GM12873 (cell line): ENCODE measurements at regions not wholly inside any gene's neighbourhood (a gene's known extent, or its start where the extent isn't known, plus 50 kb on each side); places are given as distances from the start of the nearest gene placed in this dataset.

Source experiments
- TF ChIP-seq, protein P1 (sequence below): IDR thresholded peaks from 2 replicates; pipeline ENCODE4 v1.5.1; 2012; ENCODE audit warnings: low read depth, mild to moderate bottlenecking, moderate library complexity, low read length, control low read depth; ENCODE audit not compliant: insufficient read depth; ENCODE audit errors: missing control alignments

DNA sequence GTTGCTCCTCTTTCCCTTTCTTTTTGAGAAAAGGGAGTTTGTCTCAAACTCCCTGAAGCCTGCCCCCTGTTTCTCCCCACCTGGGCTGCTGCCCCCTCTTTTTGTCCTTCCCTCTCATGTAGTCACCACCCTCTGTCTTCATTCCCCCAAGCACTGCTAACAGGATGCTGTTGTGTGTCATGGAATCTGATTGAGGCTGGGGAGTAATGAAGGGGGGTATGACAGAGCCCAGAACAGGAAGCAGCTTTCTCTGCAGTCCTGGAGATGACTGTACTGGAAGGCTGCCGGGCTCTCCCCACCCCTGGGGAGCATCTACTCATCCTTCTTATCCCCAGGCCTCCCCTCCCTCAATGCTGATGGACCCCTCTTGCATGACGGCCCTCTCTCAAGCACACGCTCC is 181.6 kb downstream of the ABHD5 start:
- TF ChIP-seq, protein P1, sequence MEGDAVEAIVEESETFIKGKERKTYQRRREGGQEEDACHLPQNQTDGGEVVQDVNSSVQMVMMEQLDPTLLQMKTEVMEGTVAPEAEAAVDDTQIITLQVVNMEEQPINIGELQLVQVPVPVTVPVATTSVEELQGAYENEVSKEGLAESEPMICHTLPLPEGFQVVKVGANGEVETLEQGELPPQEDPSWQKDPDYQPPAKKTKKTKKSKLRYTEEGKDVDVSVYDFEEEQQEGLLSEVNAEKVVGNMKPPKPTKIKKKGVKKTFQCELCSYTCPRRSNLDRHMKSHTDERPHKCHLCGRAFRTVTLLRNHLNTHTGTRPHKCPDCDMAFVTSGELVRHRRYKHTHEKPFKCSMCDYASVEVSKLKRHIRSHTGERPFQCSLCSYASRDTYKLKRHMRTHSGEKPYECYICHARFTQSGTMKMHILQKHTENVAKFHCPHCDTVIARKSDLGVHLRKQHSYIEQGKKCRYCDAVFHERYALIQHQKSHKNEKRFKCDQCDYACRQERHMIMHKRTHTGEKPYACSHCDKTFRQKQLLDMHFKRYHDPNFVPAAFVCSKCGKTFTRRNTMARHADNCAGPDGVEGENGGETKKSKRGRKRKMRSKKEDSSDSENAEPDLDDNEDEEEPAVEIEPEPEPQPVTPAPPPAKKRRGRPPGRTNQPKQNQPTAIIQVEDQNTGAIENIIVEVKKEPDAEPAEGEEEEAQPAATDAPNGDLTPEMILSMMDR: no peak

DNA sequence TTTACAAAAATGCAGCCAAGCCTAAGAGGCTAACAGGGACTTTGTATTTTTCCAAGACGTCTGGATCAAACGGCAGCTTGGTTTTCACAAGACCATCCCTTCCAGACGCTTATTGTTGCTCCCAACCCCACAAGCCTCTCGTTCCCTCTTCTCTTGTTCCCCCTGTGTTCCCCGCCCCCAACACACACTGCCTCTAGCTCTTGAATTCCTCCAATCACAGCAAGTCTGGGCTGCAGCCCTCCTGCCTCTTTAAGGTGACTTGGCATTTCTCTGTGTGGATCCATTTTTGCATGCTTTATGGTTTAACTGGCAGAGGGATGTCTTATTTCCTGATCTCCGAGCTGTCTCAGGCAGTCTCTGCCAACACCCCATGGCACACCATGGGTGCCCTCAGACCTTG is 182.2 kb downstream of the ABHD5 start:
- TF ChIP-seq, protein P1: no peak

GRCh38 chr3:43873723-43874122 is 183.0 kb downstream of the ABHD5 start:
- TF ChIP-seq, protein P1: no peak

- TF ChIP-seq, protein P1: no peak
Observed at GRCh38 chr3:43874290-43874689, 183.6 kb downstream of the ABHD5 start.

DNA sequence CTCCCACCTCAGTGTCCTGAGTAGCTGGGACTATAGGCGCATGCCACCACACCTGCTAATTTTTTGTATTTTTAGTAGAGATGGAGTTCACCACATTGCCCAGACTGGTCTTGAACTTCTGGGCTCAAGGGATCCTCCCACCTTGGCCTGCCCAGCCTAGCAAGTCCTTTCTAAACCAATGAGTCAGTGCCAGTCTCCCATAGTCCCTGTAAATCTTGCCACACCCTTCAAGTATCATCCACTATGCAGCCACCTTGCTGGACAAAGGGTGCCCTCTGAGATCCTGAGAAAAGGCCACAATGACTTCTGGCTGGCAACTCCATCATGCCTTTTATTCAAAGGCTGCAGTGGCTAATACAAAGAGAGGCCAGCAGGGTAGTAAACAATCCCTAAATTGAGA is 184.0 kb downstream of the ABHD5 start:
- TF ChIP-seq, protein P1: no peak

- TF ChIP-seq, protein P1: no peak
Observed at GRCh38 chr3:43876648-43877047, 185.9 kb downstream of the ABHD5 start.

DNA sequence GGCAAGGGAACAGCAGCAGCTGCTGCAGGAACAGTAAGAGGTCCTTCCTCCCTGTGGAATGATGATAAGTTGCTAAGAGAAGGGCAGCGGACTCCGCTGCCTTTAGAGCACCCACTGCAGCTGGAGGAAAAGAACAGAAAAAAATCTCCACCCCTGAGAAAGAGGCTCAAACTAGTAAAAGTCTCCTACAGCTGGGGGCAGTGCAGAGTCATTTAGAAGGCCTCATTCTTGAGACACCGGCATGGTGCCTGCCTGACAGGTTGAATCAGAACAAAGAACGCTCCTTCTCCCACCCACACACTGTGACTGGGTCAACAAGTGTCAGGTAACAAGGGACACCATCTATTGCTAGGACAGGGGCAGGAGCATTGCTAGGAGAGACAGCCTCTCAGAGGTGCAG is 188.4 kb downstream of the ABHD5 start:
- TF ChIP-seq, protein P1: peak; percentile 55
